Breast epithelium (tissue), 3 donors: ENCODE measurements at regions not wholly inside any gene's neighbourhood (a gene's known extent, or its start where the extent isn't known, plus 50 kb on each side); places are given as distances from the start of the nearest gene placed in this dataset.

Experiments
- CTCF ChIP-seq, 3 donors: fragments of 450-650 bp; IDR thresholded peaks; one replicate each; pipeline ENCODE4 v1.5.1; 2016 to 2017; ENCODE audit warnings: antibody characterized with exemption in 3 of 3, mild to moderate bottlenecking in 3 of 3, moderate library complexity in 3 of 3
- POLR2A ChIP-seq: fragments of 450-650 bp; IDR thresholded peaks from one replicate; pipeline ENCODE4 v1.6.1; 2016; ENCODE audit warnings: antibody characterized with exemption, mild to moderate bottlenecking, moderate library complexity

DNA sequence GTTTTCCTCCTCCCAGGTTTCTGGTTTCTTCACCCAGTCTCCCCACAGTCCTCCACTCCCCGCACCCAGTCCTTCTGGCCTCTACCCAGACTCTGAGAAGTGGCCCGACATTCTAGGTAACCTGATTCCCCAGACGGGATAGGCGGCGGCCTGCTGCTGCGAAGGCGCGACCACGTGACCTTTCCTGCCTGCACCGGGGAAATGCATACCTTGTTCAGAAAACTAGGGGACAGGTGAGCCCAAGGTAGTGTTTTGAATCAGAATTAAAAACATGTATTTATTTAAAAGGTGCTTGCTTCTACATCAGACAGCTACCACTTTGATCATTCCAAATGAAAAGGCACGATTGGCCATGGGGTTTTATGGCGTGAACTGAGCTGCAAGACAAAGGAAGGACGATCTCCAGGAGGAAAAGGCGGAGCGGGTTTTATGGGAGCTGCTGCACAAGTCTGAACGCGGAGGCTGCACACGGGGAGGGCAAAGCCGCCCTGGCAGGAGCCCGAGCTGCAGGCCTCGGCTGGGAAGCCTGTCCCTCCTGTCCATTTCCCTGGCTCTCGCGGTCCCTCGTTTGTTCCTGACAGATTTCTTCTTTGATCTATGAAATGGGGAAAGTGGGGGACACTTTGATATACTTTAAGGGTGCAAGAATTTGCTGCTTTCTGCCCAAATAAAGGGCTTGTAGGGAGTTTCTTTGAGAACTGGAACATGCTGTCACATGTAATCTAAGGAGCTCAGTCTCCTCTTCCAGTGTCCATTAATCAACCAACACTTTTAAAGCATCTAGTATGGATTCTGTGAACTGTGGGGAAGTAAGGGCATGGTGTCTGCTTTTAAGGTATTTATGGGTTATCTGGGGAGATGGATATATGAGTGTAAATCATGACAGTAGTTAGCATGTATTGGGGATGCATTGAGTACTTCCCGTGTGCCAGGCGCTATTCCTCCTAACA is 150.9 kb downstream of the SPRY1 start:
- no peak for TF ChIP-seq CTCF (IDR thresholded peaks at IDR 0.05)
- TF ChIP-seq POLR2A: no peak
